GM10248 (cell line): ENCODE measurements at regions not wholly inside any gene's neighbourhood (a gene's known extent, or its start where the extent isn't known, plus 50 kb on each side); places are given as distances from the start of the nearest gene placed in this dataset.

Source experiments
- CTCF ChIA-PET: fragments of 300-600 bp; sonication (Branson Sonifier 250); formaldehyde crosslinking; extraction: SDS; loops from one replicate; lab custom pipeline; 2021; ENCODE audit warnings: antibody characterized with exemption; lab: Yijun Ruan, JAX
- POLR2A ChIA-PET: fragments of 350-650 bp; sonication (Branson Sonifier 250); formaldehyde crosslinking; extraction: SDS; loops from one replicate; lab custom pipeline; 2020; ENCODE audit warnings: antibody characterized with exemption; lab: Yijun Ruan, JAX
- DNase-seq: peaks from one replicate; pipeline ENCODE4 v3.0.0; 2012; ENCODE audit errors: extremely low spot score
- CTCF ChIP-seq: IDR thresholded peaks from 2 replicates; pipeline ENCODE4 v1.5.1; 2012; ENCODE audit warnings: mild to moderate bottlenecking, low read depth; ENCODE audit errors: extremely low read depth, missing control alignments, control extremely low read depth

- CTCF ChIA-PET = interaction anchor here (1.2 kb wide), 1 partner anchor 396 kb away, joined by 3 read pairs; no protein-coding TSS in a partner anchor
- TF ChIP-seq CTCF = no peak
- POLR2A ChIA-PET = no interaction called here
- no peak for DNase-seq
These were observed 439.4 kb downstream of the PDZRN4 start for GRCh38 chr12:41627476-41627875.

- no peak for TF ChIP-seq CTCF
- POLR2A ChIA-PET = no interaction called here
- CTCF ChIA-PET = interaction anchor here (0.7 kb wide), 1 partner anchor 102 kb away, joined by 3 read pairs; no protein-coding TSS in a partner anchor
- no peak for DNase-seq
These were observed 436.5 kb downstream of the PDZRN4 start for GRCh38 chr12:41624571-41624970.
